HG03558 (cell line): ENCODE measurements at regions not wholly inside any gene's neighbourhood (a gene's known extent, or its start where the extent isn't known, plus 50 kb on each side); places are given as distances from the start of the nearest gene placed in this dataset.
"Not testable (repeated sequence)": the region's sequence is repeated elsewhere in the genome, so short reads cannot be mapped to it uniquely, and the experiment has no call there.

Experiments used
- ATAC-seq: cut with Tn5 transposase; IDR thresholded peaks from one replicate; pipeline ENCODE4 v1.9.1; 2021; ENCODE audit warnings: moderate number of reproducible peaks; ENCODE audit not compliant: unreplicated experiment; ENCODE audit errors: extremely low read depth

GRCh38 chr3:87740894-87741293 is 317.9 kb downstream of the CGGBP1 start:
- ATAC-seq = not testable (repeated sequence)

GRCh38 chr3:87737817-87738216 is 321.0 kb downstream of the CGGBP1 start:
- not testable (repeated sequence) for ATAC-seq

- no peak for ATAC-seq
These were observed 325.0 kb downstream of the CGGBP1 start for GRCh38 chr3:87733671-87734367.

- ATAC-seq = no peak
These were observed 326.5 kb downstream of the CGGBP1 start for GRCh38 chr3:87732294-87732693.

- ATAC-seq = no peak
These were observed 331.0 kb downstream of the CGGBP1 start for GRCh38 chr3:87727783-87728182.

DNA sequence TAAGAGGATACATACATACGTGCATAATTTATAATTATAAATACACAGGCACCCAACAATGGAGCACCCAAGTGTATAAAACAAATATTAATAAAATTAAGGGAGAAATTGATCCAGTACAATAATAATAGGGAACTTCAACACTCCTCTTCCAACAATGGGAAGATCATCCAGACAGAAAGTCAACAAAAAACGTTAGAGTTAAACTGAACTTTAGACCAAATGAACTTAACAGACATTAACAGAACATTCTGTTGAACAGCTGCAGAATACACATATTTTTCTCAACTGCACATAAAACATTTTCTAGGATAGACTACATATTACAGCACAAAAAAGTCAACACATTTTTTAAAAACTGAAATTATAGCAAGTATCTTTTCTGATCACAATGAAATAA is 339.7 kb downstream of the CGGBP1 start:
- ATAC-seq = no peak

- no peak for ATAC-seq
These were observed 348.3 kb downstream of the CGGBP1 start for GRCh38 chr3:87710511-87710910.

- no peak for ATAC-seq
These were observed 348.8 kb downstream of the CGGBP1 start for GRCh38 chr3:87710028-87710427.

DNA sequence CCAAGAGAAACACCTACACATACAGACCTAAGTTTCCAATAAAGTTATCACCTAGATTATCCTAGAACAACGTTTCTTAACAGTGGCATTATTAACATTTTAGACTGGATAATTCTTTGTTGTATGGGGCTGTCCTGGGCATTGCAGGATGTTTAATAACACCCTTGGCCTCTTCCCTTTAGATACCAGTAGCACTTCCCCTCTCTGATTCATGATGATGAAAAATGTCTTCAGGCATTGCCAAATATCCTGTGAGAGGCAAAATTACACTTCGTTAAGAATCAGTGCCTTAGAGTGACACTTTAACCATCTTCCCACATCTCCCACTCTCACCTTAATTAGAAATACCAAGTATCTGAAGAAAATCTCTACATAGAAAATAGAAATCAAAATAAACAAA is 352.6 kb downstream of the CGGBP1 start:
- no peak for ATAC-seq

DNA sequence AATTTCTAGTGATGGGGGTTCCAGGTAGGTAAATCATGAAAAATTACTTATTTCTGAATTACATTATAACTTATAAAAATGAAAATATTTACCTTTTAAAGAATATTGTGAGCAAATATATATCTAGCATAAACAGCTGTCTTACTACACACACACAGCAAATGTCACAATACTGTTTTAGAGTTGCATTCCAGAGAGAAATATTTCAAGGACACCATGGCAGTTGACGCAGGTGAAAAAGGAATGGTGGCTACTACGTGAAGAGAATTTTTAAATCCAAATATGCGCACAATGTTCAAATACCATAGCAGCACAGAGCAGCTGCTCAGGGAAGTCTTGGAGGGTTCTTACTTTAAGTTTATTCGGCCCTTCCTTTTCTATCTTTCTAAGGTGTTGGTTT is 356.2 kb downstream of the CGGBP1 start:
- no peak for ATAC-seq

DNA sequence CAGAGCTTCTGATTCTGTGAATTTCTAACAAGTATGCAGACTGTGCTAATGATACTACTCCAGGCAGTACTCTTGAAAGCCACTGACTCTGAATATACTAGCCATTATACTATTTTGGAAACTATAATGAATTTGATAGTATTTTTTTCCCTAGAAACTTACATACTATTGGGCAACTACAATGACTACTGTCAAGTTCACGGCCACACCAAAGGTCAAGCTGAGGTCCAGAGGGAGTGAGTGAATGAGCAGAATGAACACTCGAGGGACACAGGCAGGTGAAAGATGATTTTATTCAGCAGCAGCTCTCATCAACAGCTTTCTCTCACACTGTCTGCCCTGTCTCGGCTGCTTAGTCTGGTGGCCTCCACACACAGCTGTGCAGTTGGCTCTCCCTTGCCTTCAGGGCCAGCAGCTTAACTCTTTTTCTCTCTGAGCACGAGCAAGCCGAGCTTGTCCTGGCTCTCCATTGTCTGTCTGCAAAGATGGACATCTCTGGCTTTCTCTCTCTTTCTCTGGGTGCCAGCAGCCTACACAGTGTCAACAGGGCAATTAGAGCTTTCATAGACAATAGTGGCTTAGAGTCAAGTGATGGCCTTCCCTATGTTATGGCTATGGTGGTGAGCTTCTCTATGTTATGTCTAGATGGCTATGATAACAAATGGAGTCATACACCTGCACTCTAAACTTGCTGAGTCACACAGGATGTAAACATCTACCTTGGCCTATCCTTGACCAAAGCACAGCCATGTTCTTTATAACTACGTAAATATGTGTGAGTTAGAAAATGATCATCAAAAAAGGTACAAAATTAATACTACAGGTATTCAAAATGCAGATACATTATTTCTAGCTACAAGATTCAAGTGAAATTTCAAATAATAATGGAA is 362.4 kb downstream of the CGGBP1 start:
- ATAC-seq = no peak

- no peak for ATAC-seq
These were observed 364.1 kb downstream of the CGGBP1 start for GRCh38 chr3:87694678-87695077.

- ATAC-seq = no peak
These were observed 367.7 kb downstream of the CGGBP1 start for GRCh38 chr3:87691109-87691508.

DNA sequence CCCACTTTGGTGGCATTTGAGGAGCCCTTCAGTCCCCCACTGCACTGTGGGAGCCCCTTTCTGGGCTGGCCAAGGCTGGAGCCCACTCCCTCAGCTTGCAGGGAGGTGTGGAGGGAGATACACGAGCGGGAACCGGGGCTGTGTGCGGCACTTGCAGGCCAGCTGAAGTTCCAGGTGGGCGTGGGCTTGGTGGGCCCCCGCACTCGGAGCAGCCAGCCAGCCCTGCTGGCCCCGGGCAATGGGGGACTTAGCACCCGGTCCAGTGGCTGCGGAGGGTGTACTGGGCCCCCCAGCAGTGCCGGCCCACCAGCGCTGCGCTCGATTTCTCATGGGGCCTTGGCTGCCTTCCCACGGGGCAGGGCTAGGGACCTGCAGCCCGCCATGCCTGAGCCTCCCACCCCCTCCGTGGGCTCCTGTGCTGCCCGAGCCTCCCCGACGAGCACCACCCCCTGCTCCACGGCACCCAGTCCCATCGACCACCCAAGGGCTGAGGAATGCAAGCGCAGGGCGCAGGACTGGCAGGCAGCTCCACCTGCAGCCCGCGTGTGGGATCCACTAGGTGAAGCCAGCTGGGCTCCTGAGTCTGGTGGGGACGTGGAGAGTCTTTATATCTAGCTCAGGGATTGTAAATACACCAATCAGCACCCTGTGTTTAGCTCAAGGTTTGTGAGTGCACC is 379.7 kb downstream of the CGGBP1 start:
- not testable (repeated sequence) for ATAC-seq

DNA sequence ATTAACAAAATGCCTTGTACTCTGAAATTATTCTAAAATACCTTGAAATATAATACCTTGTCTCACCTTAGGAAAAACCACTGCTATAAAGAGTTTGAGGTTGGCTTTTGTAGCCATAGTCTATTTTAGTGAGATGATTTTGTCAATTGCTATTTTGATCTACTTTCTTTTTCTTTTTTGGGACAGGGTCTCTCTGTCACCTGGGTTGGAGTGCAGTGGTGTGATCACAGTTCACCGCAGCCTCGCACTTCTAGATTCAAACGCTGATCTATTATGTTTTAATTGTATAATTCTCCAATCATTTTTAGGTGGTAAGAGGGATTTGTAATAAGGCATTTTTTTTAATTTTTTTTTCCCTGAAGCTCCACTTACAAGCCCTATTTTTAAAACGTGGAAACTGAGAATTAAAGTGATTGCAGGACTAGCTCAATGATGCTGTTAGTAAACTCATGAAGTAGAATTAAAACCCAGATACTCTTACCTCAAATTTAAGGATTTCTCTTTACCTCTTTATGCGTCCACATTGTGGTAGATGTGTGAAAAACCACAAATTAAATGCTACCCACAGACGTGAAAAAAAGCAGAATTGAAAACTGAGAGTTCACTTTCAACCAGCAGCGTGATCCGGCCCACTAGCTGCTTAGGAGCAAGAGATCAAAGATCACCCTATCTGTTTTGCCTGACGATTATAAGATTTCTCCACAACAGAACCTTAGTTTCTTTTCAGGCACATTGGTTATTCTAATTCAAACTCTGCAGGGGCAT is 384.2 kb downstream of the CGGBP1 start:
- peak; percentile 100 for ATAC-seq

GRCh38 chr3:87673132-87673531 is 385.7 kb downstream of the CGGBP1 start:
- no peak for ATAC-seq

- no peak for ATAC-seq
These were observed 377.8 kb upstream of the POU1F1 start for GRCh38 chr3:87654184-87654583.

DNA sequence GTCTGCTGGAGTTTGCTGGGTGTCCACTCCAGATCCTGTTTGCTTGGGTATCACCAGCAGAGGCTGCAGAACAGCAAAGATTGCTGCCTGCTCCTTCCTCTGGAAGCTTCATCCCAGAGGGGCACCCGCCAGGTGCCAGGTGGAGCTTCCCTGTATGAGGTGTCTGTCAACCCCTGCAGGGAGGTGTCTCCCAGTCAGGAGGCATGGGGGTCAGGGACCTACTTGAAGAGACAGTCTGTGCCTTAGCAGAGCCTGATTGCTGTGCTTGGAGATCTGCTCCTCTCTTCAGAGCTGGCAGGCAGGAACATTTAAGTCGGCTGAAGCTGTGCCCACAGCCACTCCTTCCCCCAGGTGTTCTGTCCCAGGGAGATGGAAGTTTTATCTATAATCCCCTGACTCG is 376.8 kb upstream of the POU1F1 start:
- ATAC-seq = not testable (repeated sequence)

DNA sequence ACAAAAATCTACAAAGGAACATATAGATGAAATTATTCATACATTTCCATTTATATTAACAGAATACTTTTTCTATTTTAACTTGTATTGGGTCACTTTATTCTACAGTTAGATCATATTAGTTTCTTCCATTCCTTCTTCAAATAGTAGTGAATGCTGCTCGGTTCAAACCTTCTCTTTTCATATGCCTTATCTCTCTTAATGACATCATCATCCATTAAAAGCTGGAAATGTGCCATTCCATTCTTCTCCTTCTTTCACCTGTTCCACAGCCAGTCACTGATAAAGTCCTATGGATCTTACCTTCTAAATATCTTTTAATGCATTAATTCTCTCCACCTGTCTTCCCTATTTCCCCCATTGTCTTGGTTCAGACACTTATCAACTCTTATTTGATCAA is 358.0 kb upstream of the POU1F1 start:
- ATAC-seq = no peak

DNA sequence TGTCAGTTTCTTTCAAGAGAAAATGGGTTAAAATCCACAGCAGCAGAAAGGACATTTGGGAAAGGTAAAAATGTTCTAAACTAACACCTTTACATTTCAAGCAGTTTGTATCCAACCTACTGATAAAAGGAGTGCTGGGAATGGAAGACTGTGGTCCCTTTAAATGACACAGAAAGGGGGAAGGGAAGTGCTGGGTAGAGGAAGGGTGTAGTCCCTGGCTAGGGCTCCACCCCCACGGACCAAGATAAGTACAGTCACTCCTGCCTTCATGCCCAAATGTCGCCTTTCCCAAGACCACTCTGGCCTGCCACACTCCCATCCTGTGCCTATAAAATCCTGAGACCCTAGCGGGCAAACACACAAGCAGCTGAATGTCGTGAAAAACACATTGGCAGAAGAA is 350.9 kb upstream of the POU1F1 start:
- no peak for ATAC-seq
